Inflammatory macrophage (primary cell): ENCODE measurements at regions not wholly inside any gene's neighbourhood (a gene's known extent, or its start where the extent isn't known, plus 50 kb on each side); places are given as distances from the start of the nearest gene placed in this dataset.
"Not testable (repeated sequence)": the region's sequence is repeated elsewhere in the genome, so short reads cannot be mapped to it uniquely, and the experiment has no call there.

Experiments used
- DNase-seq, 2 donors: peaks; one replicate each; pipeline ENCODE4 v3.0.0-alpha.2; 2020 to 2022

GRCh38 chr1:149364188-149364981, 110.5 kb upstream of the NBPF19 start:
- DNase-seq: not testable (repeated sequence)

GRCh38 chr1:149366402-149366801, 108.4 kb upstream of the NBPF19 start:
- DNase-seq: not testable (repeated sequence)

GRCh38 chr1:149367472-149368044, 107.3 kb upstream of the NBPF19 start:
- DNase-seq: peak; percentile 0 to 33

- DNase-seq: not testable (repeated sequence)
Observed at GRCh38 chr1:149368337-149368736, 106.5 kb upstream of the NBPF19 start.

GRCh38 chr1:149369081-149369480, 105.8 kb upstream of the NBPF19 start:
- DNase-seq: not testable (repeated sequence)

- DNase-seq: not testable (repeated sequence)
Observed at GRCh38 chr1:149371955-149372354, 102.9 kb upstream of the NBPF19 start.

GRCh38 chr1:149378462-149378861, 96.4 kb upstream of the NBPF19 start:
- DNase-seq: not testable (repeated sequence)

GRCh38 chr1:149390173-149390926, 84.5 kb upstream of the NBPF19 start:
- peak; percentile 15 to 61 for DNase-seq

GRCh38 chr1:149390931-149391330, 83.9 kb upstream of the NBPF19 start:
- DNase-seq: not testable (repeated sequence)

GRCh38 chr1:149395802-149396201, 79.0 kb upstream of the NBPF19 start:
- not testable (repeated sequence) for DNase-seq

- DNase-seq: not testable (repeated sequence)
Observed at GRCh38 chr1:149398527-149398926, 76.3 kb upstream of the NBPF19 start.

GRCh38 chr1:149408404-149408803, 66.4 kb upstream of the NBPF19 start:
- peak; percentile 3 to 16 for DNase-seq

- DNase-seq: not testable (repeated sequence)
Observed at GRCh38 chr1:149415373-149415772, 59.5 kb upstream of the NBPF19 start.

- not testable (repeated sequence) for DNase-seq
Observed at GRCh38 chr1:149418782-149419181, 56.1 kb upstream of the NBPF19 start.

GRCh38 chr1:149423122-149423521, 51.7 kb upstream of the NBPF19 start:
- DNase-seq: not testable (repeated sequence)
